K562 (cell line): ENCODE measurements at regions not wholly inside any gene's neighbourhood (a gene's known extent, or its start where the extent isn't known, plus 50 kb on each side); places are given as distances from the start of the nearest gene placed in this dataset.
A peak's percentile ranks its signal among the peaks of the same experiment; 100 is the strongest.

Source experiments
- ATAC-seq: fragments of 200-7000 bp; cut with Tn5 transposase; 3 replicates; pipeline ENCODE4 v1.9.1; 2020; ENCODE audit warnings: moderate library complexity
- BruUV-seq: library from RNA; stranded (reverse); fragments of 400-500 nt; replicated peaks from 2 replicates; lab custom pipeline; 2021; lab: Mats Ljungman, UMichigan
- CTCF ChIA-PET: fragments of 300-600 bp; formaldehyde crosslinking; extraction: SDS; loops from one replicate; lab custom pipeline; 2021; ENCODE audit warnings: low intra/inter-chr PET ratio; lab: Yijun Ruan, JAX
- POLR2A ChIA-PET: fragments of 300-600, 350-650 bp; sonication (Branson Sonifier 250); formaldehyde crosslinking; extraction: SDS; loops from one replicate; lab custom pipeline; 2021; ENCODE audit warnings: antibody characterized with exemption, inconsistent platforms; lab: Yijun Ruan, JAX
- DNase-seq, 4 experiments: peaks; one replicate each; pipeline versions ENCODE4 v3.0.0 to v3.0.0-alpha.2; 2011 to 2018; ENCODE audit warnings: low spot score in 3 of 4, mixed read lengths in 3 of 4; ENCODE audit errors: extremely low read depth in 1 of 4
- FAIRE-seq: peaks from 2 replicates; lab custom pipeline; 2011; peaks lifted over from hg19 to GRCh38; lab: Jason Lieb, UNC
- H2AFZ ChIP-seq: 2 replicates; pipeline ENCODE4 v1.6.0; 2011; ENCODE audit warnings: low read depth, low read length, control low read depth, inconsistent platforms
- H3K27ac ChIP-seq: fragments of 200-600 bp; 3 replicates; pipeline ENCODE4 v1.8.0; 2011; ENCODE audit warnings: low read depth, mild to moderate bottlenecking, control low read depth, inconsistent platforms, low read length, moderate library complexity, mixed read lengths; ENCODE audit errors: extremely low read depth
- H3K27me3 ChIP-seq, 2 experiments: fragments of 300-600 bp in 1 of 2; 2 replicates in 1 of 2; 3 replicates in 1 of 2; pipeline versions ENCODE4 v1.6.0 to v1.8.0; 2011; ENCODE audit warnings: inconsistent platforms in 2 of 2, low read length in 2 of 2, mild to moderate bottlenecking in 1 of 2, mixed read lengths in 1 of 2, moderate library complexity in 1 of 2; ENCODE audit not compliant: control insufficient read depth in 2 of 2, insufficient read depth in 2 of 2
- H3K36me3 ChIP-seq: fragments of 300-600 bp; 3 replicates; pipeline ENCODE4 v1.8.0; 2011; ENCODE audit warnings: mild to moderate bottlenecking, low read length, inconsistent platforms; ENCODE audit not compliant: control insufficient read depth, insufficient read depth
- H3K4me1 ChIP-seq, 2 experiments: fragments of 200-600 bp in 1 of 2; replicated peaks in 1 of 2; 2 replicates in 1 of 2; 3 replicates in 1 of 2; pipeline versions ENCODE4 v1.5.1 to v1.8.0; 2011; ENCODE audit warnings: inconsistent platforms in 2 of 2, low read length in 2 of 2, mild to moderate bottlenecking in 1 of 2, mixed read lengths in 1 of 2, moderate library complexity in 1 of 2; ENCODE audit not compliant: control insufficient read depth in 2 of 2, insufficient read depth in 2 of 2
- H3K4me2 ChIP-seq: 2 replicates; pipeline ENCODE4 v1.6.1; 2011; ENCODE audit warnings: low read length, control low read depth, inconsistent platforms, mixed read lengths; ENCODE audit not compliant: insufficient read depth
- H3K4me3 ChIP-seq: fragments of 200-600 bp; sonication (generic), shearing (Covaris generic); 2 replicates; pipeline ENCODE4 v1.5.1; 2016; ENCODE audit warnings: control low read depth, inconsistent platforms
- H3K79me2 ChIP-seq: fragments of 200-600 bp; 3 replicates; pipeline ENCODE4 v1.8.0; 2011; ENCODE audit warnings: low read length, inconsistent platforms; ENCODE audit not compliant: control insufficient read depth, insufficient read depth
- H3K9ac ChIP-seq, 2 experiments: 2 replicates each; pipeline versions ENCODE4 v1.6.0 to v1.6.1; 2011; ENCODE audit warnings: low read depth in 2 of 2, low read length in 2 of 2, control low read depth in 1 of 2, inconsistent platforms in 1 of 2, mild to moderate bottlenecking in 1 of 2, mixed read lengths in 1 of 2; ENCODE audit not compliant: insufficient read depth in 1 of 2
- H3K9me1 ChIP-seq: one replicate; pipeline ENCODE4 v1.6.0; 2011; ENCODE audit warnings: inconsistent platforms, mild to moderate bottlenecking, low read length, moderate library complexity; ENCODE audit not compliant: control insufficient read depth, insufficient read depth
- H3K9me3 ChIP-seq: replicated peaks from 2 replicates; pipeline ENCODE4 v1.5.1; 2011; ENCODE audit warnings: low read depth, low read length, inconsistent platforms; ENCODE audit not compliant: control insufficient read depth, insufficient read depth
- H4K20me1 ChIP-seq: replicated peaks from 2 replicates; pipeline ENCODE4 v1.6.1; 2011; ENCODE audit warnings: low read length, inconsistent platforms, mixed read lengths; ENCODE audit not compliant: control insufficient read depth, insufficient read depth
- PHF8 ChIP-seq: fragments of 200-600 bp; sonication (generic); IDR thresholded peaks from 2 replicates; pipeline ENCODE4 v1.6.1; 2012; ENCODE audit warnings: mixed run types, mild to moderate bottlenecking, inconsistent platforms, low read length, moderate library complexity, borderline replicate concordance
- SRF ChIP-seq, 2 experiments: fragments of 250-450, 450-650 bp in 1 of 2; sonication (Bioruptor Pico) in 1 of 2; sonication (generic) in 1 of 2; formaldehyde crosslinking; IDR thresholded peaks; 2 replicates each; pipeline versions ENCODE4 v1.5.0 to v1.5.1; 2020 to 2022; ENCODE audit warnings: mild to moderate bottlenecking in 1 of 2, missing genetic modification reagents in 1 of 2
- ZNF445 ChIP-seq: fragments of 250-450 bp; sonication (Bioruptor Pico); IDR thresholded peaks from 2 replicates; pipeline ENCODE4 v1.4.0; 2020; ENCODE audit warnings: low read depth, mild to moderate bottlenecking, moderate library complexity
- WGBS: fragments of 100-300 bp; shearing (Covaris generic); methylation state at CpG from one replicate; pipeline ENCODE4 v1.1.6; 2016; ENCODE audit warnings: low coverage, mixed read lengths; ENCODE audit not compliant: insufficient coverage; ENCODE audit errors: missing lambda C conversion rate; 5-methylcytosine and 5-hydroxymethylcytosine counted together
- in situ Hi-C: fragments of 300-500 bp; cut with MboI; formaldehyde crosslinking; loops from 4 replicates; pipeline ENCODE4 v1.15.0; 2018; ENCODE audit warnings: inconsistent platforms, mixed read lengths
- intact Hi-C: fragments of 100-400 bp; cut with micrococcal nuclease; formaldehyde crosslinking; loops from 2 replicates; pipeline ENCODE4 v1.14.2; 2022

DNA sequence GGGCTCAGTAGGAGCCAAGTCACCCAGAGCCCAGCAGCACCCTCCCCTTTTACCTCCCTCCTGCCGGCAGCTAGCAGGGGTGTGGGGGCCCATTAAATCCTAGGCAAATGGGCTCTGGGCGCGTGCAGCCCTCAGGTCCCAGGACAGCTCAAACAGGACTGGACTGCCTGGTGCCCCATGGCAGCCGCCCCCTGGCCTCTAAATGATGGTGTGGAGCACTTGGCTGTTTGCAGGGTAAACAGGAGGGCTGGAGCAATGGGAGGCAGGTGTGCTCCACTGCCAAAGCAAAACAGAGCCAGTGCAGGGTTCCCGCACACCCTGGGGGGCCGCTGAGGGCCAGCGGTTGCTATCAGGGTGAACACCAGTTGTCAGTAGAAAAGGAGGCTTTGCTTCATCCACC is 55.9 kb upstream of the C5orf58 start:
- Histone ChIP-seq H3K27ac (no peak overlapping the region), H3K4me1 (peaks cover 0 to 4% of the 10 kb centered on the region in 2 experiments; a peak in 1 of 5 replicates), H3K4me2 (no peak overlapping the region), H2AFZ (no peak overlapping the region), H4K20me1 (no peaks in the 10 kb centered on the region), H3K36me3 (no peaks in the 10 kb centered on the region), H3K9me1 (no peaks in the 10 kb centered on the region), H3K9me3 (no peaks in the 10 kb centered on the region), H3K4me3 (no peak overlapping the region), H3K79me2 (no peaks in the 10 kb centered on the region), H3K27me3 (peaks cover 8 to 47% of the 10 kb centered on the region in 2 experiments), H3K9ac (no peak overlapping the region)
- DNase-seq (no peak), ATAC-seq (no peak), FAIRE-seq (no peak)
- no TSS peak for BruUV-seq
- TF ChIP-seq ZNF445 (CRISPR knock-in tag) = no peak
- ChIA-PET POLR2A (interaction anchor here (1.4 kb wide), 1 partner anchor 10 kb away, joined by 5 read pairs; no protein-coding TSS in a partner anchor), CTCF (no interaction called here)
- 10% methylated on average over 6 of the region's 7 CpGs for WGBS
- intact Hi-C loops (no loop called here), in situ Hi-C loops (no loop called here)

DNA sequence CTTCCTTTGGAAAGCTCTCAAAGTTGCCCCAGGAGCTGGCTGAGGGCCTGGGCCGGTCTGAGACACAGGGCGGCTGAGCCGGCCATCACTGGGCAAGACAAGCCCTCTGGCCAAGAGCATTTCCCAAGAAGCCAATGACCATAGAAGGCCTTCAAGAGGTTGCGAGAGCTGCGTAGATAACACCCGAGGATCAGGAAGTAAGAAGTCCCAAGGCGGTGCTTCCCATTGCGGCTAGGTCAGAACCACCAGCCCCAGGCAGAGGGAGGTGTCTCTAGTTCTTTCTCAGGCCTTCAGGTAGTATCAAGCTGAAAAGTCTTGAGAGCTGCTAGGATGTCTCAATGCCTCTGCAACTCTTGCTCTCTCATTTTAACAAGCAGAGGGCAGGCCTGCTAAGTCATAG is 54.0 kb upstream of the C5orf58 start:
- CTCF ChIA-PET = no interaction called here
- DNase-seq (no peak), FAIRE-seq (no peak)
- no TSS peak for BruUV-seq
- TF ChIP-seq PHF8 = no peak
- peak in 1 of 2 experiments; percentile 54; a peak in 1 of 4 replicates for TF ChIP-seq SRF (CRISPR knock-in tag; IDR thresholded peaks at IDR 0.05)
- TF ChIP-seq, all 486 proteins: peak for 1
- no peak overlapping the region for H3K4me2 ChIP-seq
- POLR2A ChIA-PET = interaction anchor here (0.9 to 1.1 kb wide), 2 partner anchors 11 to 78 kb away, joined by 3 read pairs; no protein-coding TSS in a partner anchor
- peaks cover 8 to 50% of the 10 kb centered on the region in 2 experiments; a peak in 4 of 5 replicates for H3K27me3 ChIP-seq
- no peak overlapping the region for H3K27ac ChIP-seq
- H3K9me3 ChIP-seq = no peaks in the 10 kb centered on the region
- no peaks in the 10 kb centered on the region for H3K9me1 ChIP-seq
- intact Hi-C loops (no loop called here), in situ Hi-C loops (no loop called here)
- H3K9ac ChIP-seq = no peak overlapping the region
- 13% methylated on average over 8 of the region's 8 CpGs for WGBS
- H4K20me1 ChIP-seq = no peaks in the 10 kb centered on the region; the same call in 1 of the 2 replicates
- no peak overlapping the region for H2AFZ ChIP-seq
- no peak overlapping the region for H3K4me3 ChIP-seq
- ATAC-seq = no peak; the same call in 2 of the 3 replicates
- peaks cover 0 to 4% of the 10 kb centered on the region in 2 experiments; a peak in 1 of 5 replicates for H3K4me1 ChIP-seq
- no peaks in the 10 kb centered on the region for H3K79me2 ChIP-seq
- no peaks in the 10 kb centered on the region for H3K36me3 ChIP-seq
